HG03378 (cell line): ENCODE measurements at regions not wholly inside any gene's neighbourhood (a gene's known extent, or its start where the extent isn't known, plus 50 kb on each side); places are given as distances from the start of the nearest gene placed in this dataset.

Source experiments
- ATAC-seq: cut with Tn5 transposase; IDR thresholded peaks from one replicate; pipeline ENCODE4 v1.9.1; 2021; ENCODE audit warnings: mild to moderate bottlenecking, moderate library complexity; ENCODE audit not compliant: unreplicated experiment

DNA sequence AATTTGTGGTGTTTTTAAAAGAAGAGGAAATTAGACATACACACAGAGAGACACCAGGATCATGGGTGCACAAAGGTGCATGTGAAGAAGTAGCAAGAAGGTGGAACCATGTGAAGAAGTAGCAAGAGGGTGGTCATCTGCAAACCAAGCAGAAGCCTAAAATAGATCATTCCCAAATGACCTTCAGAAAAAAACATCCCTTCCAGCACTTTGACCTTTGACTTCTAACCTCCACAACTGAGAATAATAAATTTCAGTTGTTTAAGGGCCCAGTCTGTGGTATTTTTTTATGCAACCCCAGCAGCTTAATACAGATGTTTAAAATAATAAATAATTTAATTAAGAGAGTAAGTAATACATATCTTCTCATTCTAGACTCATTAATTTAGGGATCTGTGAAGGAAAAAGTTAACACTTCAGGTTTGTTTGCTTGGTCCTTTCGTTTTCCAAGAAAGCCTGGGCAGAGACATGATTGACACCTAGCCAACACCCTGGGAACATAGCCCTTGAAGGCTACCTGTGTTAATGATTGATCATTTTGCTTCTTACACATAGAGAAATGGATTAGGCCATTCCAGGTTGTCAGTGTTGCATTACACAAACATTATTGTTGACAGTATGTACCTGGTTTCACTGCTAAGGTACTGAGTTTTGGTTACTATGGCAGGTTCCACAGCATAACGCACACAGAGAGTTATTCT lies 1331.2 kb upstream of the GBE1 start:
- no peak for ATAC-seq

DNA sequence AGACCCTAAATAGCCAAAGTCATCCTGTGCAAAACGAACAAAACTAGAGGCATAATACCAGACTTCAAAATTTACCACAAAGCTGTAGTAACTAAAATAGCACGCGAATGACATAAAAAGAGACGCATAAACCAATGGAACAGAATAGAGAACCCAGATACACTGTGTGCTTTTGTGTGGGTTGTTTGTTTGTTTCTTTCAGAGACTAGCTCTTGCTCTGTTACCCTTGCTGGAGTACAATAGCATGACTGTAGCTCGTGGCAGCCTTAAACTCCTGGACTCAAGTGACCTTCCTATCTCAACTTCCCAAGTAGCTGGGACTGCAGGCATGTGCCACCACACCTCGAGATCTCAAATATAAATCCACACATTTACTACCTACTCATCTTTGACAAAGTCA lies 1314.6 kb upstream of the GBE1 start:
- no peak for ATAC-seq

DNA sequence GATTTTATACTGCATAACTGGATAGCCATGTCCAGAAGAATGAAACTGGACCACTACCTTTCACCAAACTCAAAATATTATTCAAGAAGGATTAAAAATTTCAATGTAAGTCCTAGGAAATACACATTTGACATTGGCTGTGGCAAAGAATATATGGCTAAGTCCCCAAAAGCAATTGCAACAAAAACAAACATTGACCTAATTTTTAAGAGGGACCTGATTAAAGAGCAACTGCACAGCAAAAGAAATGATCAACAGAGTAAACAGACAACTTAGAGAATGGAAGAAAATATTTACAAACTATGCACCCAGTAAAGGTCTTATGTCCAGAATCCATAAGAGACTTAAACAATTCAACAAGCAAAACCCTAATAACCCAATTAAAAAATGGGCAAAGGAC lies 1313.0 kb upstream of the GBE1 start:
- ATAC-seq: no peak

DNA sequence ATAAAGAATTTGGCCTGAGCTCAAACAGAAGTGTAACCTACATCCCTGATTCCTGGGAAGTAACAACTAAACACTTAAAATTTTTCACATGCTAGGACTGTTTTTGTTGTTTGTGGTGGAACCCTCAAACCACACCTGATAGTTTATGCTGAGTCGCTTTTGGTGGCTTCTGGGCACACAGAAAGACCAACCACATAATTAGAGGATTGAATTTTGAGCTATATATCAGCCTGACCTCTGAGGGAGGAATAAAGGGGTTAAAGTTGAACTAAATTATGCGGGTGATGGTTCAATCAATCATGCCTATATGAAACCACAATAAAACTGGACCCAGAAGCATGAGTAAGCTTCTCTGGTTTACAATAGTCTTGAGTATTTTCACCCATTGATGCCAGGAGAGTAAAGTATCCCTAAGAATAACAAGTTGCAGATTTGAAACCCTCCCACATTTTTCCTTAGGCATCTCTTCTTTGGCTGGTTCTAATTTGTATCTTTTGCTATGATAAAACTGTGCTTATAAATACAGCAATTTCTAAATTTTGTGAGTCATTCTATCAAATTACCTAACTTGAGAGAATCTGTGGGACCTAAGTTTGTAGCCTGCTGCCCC lies 1304.5 kb upstream of the GBE1 start:
- no peak for ATAC-seq

DNA sequence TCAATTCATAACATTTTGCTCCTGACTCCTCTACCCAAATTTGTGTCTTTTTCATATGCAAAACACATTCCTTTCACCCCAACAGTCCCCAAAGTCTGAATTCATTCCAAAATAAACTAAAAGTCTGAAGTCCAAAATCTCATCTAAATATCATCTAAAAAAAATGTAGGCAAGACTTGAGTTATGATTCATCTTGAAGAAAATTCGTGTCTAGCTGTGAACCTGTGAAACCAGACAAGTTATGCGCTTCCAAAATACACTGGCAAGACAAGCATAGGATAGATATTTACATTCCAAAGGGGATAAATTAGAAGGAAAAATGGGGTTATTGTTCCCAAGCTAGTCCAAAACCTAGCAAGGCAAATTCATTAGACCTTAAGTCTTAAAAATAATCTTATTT lies 1302.0 kb upstream of the GBE1 start:
- no peak for ATAC-seq

DNA sequence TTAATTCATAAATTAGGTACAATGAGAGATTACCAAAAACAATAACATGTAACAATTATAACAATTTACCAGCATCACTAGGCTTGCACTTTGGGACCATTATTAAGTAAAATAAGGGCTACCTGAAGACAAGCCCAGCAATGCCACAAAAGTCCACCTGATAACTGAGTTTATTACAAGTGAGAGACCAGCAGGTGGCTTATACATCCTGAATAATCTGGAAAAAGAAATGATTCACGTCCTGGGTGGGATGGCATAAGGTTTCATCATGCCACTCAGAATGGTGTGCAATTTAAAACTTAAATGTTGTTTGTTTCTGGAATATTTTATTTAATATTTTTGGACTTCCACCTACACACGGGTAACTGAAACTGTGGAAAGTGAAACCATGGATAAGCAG lies 1287.1 kb upstream of the GBE1 start:
- ATAC-seq: no peak

DNA sequence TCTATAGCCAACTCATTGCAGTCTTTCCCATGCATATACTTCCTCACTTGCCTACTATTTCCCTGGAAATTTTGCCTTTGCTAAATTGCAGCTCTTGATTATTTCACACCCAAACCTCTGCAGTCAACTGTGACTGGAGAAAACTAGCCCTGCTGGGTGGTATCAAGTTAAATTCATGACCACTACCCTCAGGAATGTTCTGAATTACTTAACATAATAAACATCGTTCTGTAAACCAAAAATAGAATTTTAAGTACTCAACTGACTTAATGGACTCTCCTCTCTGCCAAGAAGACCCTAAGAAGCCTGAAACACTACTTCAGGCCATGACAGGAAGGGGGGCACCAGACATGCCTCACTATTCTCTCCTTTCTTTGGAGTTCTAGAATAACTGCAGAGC lies 1278.0 kb upstream of the GBE1 start:
- ATAC-seq: no peak

DNA sequence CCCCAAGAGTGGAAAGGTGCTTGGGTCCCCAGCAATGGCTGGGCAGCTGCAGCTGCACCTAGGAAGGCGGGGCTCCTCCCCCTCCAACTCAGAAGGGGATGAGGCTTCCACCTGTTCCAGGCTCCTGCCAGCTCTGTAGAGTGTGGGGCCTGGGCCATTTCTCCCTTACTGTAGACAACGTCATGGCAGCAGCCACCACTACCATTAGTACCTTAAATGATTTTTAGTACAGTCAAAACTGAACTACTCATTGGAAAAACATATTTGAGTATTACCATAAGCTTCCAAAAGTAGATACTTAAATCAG lies 1274.2 kb upstream of the GBE1 start:
- ATAC-seq: no peak

DNA sequence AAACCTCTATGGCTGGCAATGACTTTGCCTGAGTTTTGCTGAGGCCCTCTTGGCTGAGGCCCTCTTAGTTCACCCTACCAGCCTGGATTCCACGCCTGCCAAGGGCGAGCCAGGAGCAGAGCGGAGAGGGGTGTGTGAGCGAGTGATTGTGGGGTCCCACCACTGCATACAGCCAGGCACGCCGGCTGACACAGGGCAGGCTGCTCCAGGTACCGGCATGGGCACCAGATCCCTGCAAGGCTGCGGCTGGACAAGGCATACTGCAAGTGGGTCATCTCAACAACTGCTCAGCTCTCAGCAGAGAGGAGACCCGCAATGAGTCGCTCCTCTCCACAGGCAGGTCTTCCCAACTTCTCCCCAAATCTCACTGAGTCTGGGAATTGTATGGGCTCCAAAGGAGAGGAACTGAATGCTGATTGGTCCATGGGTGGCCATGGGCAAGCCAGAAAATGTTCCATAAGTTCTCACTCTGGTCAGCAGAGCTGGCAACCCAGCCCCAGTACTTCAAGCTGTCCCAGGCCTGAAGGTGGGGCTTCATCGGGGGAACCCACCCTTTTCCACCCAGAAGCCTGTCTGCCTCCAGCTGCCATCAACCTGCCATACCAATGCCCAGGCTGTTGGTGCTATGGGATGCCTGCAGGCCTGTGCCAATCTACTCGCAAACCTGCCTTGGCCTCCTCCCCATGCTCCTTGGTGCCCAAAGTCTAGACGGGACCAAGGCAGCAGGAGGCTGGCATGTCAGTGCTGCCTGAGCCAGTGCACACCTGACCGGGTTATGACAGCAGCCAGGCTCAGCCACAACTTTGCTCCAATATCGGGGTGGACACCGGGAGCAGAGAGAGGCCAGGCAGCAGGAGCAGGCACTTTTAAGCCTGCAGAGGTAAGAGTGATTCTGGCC lies 1273.6 kb upstream of the GBE1 start:
- no peak for ATAC-seq

DNA sequence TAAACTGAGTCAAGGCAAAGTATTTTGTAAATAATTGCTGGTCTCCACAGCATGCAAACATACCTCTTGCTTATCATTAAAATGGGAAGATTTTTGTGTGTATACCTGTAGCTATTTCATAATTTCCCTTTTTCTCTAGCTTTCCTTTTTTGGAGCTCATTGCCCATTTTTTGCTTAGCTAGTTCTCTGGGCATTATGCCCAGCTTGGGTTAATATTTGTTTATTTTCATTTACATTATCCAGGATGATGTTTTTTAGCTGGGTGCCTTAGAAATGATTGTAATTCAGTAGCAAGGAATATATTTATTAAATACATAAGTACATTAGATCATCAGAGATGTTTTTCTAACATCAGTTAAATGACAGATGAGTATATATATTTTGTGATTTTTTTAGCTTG lies 1271.7 kb upstream of the GBE1 start:
- ATAC-seq: no peak

DNA sequence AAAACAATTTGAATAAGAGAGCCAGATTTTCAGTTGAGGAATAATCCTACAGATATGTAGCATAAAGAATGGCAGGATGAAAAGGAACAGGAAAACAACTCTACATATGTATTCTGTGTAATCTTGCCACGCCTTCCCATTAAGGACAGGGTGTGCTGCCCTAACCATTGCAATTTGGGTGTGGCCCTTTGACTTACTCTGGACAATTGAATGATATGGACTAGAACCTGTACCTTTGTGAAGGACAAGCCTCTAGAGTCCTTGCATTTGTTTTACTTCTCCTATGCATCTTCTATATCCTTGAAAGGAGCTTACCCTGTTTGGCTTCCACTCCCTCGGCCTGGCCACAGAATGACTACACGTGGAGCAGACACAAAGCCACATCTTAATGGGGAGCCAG lies 1261.6 kb upstream of the GBE1 start:
- no peak for ATAC-seq

DNA sequence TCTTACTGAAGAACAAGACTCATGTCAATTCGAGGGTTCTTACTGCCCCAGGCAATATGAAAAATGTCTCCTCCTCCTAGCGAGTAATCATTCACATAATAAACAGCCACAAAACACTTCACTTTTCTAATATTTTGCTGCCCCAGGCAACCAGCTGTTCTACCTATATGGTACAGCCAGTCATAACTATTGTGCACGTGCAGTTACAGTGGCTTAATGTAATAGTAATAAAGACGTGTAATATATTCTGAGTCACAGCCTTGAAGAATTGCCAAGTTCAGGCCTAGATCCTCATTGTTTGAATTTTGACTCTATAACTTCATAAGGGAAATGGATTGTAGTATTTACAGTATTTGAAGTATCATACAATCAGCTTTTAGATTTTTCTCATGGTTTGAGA lies 1250.0 kb upstream of the GBE1 start:
- no peak for ATAC-seq

DNA sequence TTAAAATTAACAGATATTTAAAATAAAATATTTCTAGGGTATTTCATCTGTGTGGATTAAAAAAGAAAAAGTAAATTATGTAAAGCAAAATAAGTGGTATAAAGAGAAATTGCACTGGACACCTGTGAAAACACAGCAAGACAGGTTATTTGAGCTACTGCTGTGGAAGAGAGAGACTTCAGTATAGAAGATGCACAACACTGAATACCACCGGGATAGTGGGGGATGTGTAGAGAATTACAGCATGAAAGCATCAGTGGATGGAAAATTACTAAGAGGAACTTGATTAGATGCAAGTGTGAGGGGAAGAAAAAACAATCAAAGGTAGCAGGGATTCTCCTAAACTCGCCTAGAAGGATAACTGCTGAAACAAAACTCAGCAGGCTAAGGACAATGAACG lies 1242.5 kb upstream of the GBE1 start:
- no peak for ATAC-seq

DNA sequence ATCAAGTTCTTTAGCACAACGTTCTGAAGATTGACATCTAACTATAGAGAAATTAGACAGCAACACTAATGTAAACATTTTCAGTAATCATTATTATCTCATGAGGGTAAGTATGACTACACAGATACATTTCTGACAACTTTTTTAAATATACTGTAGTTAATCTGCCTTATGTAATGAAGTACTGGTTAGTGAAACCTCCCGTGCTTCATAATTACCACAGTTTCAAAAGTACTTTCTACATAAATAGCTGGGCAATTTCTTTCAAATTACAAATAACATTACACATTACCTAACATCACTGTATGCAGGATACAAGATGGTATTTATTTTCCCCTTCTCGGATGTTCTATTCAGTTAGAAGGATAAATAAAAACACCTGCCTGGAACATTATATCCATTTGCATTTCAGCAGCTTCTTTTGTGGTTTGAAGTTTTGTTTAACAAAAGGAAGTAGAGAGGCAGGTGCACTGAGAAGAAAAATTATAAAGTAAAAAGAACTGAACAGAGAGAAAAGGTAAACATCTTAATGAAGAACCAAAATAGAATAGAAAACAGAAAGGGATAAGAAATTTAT lies 1241.5 kb upstream of the GBE1 start:
- no peak for ATAC-seq

DNA sequence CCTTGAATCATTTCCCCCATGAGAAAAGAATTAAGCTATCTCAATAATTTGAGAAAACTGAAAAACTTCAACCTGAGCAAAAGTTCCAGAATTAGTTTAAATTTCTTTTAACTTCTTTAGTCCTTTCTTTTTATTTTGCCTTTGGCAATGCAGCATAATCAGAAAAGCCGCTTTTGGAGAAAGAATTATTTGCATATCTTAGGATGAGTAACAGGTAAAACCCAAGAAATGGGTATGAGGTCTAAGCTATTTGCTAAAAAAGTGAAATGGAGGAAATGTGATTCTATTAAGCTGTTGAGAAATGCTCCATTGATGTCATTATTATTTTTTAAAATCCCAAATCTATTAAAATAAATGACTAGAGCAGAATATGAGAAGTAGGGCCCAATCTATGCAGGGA lies 1238.3 kb upstream of the GBE1 start:
- no peak for ATAC-seq

DNA sequence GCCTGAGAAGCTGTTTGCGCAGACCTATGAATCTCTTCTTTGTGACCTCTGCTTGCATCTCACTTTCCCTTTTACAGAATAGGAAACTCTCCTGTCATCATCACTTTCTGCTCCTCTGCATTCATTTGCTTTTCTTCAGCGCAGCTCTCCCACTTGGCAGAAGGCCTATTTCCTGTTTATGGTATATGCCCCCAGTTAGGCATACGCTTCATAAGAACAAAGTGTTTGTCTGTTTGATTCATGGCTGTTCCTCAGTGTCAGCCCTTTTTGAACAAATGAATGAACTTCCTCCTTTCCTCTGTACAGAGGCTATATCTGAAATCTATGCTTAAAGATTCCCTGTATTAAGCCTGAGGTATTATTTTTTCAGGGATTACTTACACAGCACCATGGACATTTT lies 1216.9 kb upstream of the GBE1 start:
- ATAC-seq: no peak

DNA sequence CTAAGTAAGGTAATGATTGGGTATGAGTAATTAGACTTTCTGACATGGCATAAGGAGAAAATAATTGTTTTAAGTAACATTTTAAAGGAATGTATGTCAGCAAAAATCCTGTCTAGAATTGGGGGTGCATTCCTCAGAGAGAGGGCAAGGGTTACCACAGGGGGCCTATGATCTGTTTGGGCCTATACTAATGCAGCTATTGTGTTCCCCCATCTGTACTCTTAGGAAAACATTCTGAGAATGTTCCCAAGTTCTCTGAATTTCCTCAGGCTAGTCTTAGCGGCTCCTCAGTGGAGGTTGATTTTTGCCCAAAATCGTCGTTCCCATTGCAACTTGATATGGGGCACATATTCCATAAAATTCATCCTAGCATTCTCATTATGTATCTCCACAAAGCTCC lies 1216.4 kb upstream of the GBE1 start:
- ATAC-seq: no peak

DNA sequence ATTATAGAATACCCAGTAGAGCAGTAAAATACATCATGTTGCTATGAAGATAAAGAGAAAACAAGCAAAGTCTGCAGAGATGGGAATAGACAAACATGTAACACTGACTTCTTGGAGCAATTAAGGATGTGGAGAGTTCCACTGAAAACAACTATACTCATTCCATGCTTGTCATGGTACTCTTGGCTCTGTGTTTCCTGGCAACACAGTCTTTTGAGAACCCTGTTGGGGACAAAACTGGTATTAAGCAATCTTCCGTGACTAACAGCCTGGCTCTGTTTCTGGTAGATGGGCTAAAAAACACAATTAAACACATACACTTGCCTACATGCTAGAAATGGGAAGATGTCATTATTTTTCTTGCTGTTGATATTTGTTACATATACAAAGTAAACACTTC lies 1212.3 kb upstream of the GBE1 start:
- no peak for ATAC-seq

DNA sequence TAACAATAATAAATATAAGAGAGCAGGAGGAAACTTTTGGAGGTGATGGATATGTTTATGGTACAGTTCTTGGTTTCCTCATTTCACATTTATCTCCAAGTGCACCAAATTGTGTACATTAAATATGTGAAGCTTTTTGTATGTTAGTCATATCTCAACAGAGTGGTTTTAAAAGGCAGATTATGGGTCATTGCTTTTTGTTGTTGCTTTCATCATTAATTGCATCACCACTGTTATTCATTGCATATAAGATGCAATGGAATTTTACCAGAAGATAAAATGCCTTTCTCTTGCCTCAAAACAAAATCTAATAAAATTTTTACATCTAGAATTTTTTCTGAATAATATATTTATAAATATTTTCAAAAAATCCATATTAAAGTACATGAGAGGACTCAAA lies 1198.9 kb upstream of the GBE1 start:
- no peak for ATAC-seq

DNA sequence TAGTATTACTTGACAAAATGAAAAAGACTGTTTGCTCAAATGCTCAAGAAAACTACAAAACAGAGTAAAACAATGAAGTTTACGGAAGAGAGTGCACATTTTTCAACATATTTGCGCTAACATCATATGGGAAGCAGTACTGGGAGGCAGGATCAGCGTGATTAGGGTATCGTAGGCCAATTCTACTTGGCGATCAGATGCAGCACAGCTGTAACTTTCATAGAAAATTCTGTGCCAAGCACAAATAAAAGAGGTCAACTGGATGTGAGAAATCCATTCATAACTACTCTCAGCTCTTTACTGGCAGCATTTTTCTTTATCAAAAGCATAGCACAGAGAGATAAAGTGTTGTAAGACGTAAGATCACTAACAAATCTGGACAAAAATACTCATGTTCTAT lies 1196.3 kb upstream of the GBE1 start:
- ATAC-seq: no peak

DNA sequence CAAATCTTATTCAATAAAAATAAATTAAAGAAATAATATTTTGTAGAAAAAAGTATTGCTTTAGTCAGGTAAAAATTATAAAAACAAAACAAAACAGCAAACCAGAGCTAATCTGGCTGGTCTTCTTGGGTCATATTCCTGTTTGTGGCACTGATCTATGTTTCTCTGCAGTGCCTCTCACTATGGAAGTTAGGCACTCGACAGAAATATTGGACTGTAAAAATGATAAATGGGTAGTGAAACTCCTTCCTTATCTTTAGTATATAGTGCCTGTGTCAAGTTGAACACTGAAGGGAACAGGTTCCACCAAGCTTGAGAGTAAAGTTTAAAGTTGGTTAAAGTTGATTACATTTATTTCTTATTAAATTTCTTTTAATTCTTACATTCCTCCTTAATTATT lies 1195.6 kb upstream of the GBE1 start:
- ATAC-seq: no peak

DNA sequence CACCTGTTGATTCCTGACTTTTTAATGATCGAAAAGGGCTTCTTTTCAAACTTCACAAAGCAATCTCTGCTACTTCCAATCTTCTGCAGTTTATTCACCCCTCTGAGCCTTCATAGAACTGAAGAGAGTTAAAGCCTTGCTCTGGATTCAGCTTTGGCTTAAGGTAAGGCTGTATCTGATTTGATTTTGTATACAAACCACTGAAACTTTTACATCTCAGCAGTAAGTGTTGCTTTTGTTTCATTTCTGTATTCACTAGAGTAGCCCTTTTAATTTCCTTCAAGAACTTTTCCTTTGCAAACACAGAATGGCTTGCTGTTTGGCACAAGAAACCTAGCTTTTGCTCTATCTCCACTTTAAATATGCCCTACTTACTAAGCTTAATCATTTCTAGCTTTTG lies 1193.0 kb upstream of the GBE1 start:
- ATAC-seq: no peak
